ENCODE measurements at regions not wholly inside any gene's neighbourhood (a gene's known extent, or its start where the extent isn't known, plus 50 kb on each side); places are given as distances from the start of the nearest gene placed in this dataset.

- Histone ChIP-seq H3K4me3 (ENCODE audit: low read length in 2 of 2) (no peak overlapping the region), H3K36me3 (ENCODE audit: control insufficient read depth in 2 of 2, insufficient read depth in 2 of 2, low read length in 2 of 2) (no peaks in the 10 kb centered on the region), H3K4me1 (ENCODE audit: control insufficient read depth in 2 of 2, insufficient read depth in 2 of 2, low read length in 2 of 2) (no peaks in the 10 kb centered on the region), H3K9ac (ENCODE audit: low read depth in 1 of 2, low read length in 2 of 2) (no peak overlapping the region), H3K27me3 (ENCODE audit: control insufficient read depth in 2 of 2, insufficient read depth in 2 of 2, low read length in 2 of 2) (no peaks in the 10 kb centered on the region), H3K27ac (ENCODE audit: low read depth in 2 of 2, low read length in 2 of 2) (no peak overlapping the region), H3K9me3 (ENCODE audit: control insufficient read depth in 2 of 2, low read length in 2 of 2) (no peaks in the 10 kb centered on the region)
Observed at GRCh38 chr20:41782730-41783406, 164.7 kb upstream of the CHD6 start.

GRCh38 chr20:41782255-41782654, 164.1 kb upstream of the CHD6 start:
- H3K27me3 ChIP-seq (ENCODE audit: control insufficient read depth in 2 of 2, insufficient read depth in 2 of 2, low read length in 2 of 2): no peaks in the 10 kb centered on the region
- no peak overlapping the region for H3K27ac ChIP-seq (ENCODE audit: low read depth in 2 of 2, low read length in 2 of 2)
- H3K9ac ChIP-seq (ENCODE audit: low read depth in 1 of 2, low read length in 2 of 2): no peak overlapping the region

DNA sequence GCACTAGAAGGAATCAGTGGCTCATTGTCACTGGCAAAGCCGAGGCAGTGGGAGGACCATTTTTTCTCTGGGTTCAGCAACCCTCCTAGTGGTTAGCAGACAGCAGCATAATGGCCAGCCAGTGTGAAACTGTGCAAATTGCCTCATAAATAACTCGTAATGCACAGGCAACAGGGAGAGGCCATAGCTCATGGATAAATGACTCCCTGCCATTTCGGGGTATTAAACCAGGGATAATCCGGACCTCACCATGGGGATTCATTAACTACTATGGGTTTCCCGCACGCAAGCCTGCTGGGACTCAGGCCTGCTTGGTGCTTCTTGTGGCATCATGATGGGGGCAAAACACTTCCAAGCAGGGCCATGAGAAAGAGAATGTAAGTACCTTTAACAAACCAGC, 158.2 kb upstream of the CHD6 start:
- Histone ChIP-seq H3K27ac (ENCODE audit: low read depth in 2 of 2, low read length in 2 of 2) (no peak overlapping the region), H3K36me3 (ENCODE audit: control insufficient read depth in 2 of 2, insufficient read depth in 2 of 2, low read length in 2 of 2) (no peaks in the 10 kb centered on the region), H3K9me3 (ENCODE audit: control insufficient read depth in 2 of 2, low read length in 2 of 2) (no peaks in the 10 kb centered on the region), H3K4me1 (ENCODE audit: control insufficient read depth in 2 of 2, insufficient read depth in 2 of 2, low read length in 2 of 2) (no peaks in the 10 kb centered on the region), H3K4me3 (ENCODE audit: low read length in 2 of 2) (no peak overlapping the region), H3K27me3 (ENCODE audit: control insufficient read depth in 2 of 2, insufficient read depth in 2 of 2, low read length in 2 of 2) (peaks cover 0 to under 1% of the 10 kb centered on the region in 2 donors), H3K9ac (ENCODE audit: low read depth in 1 of 2, low read length in 2 of 2) (no peak overlapping the region)

More at GRCh38 chr20:41782255-41782654, 164.1 kb upstream of the CHD6 start:
- H3K4me3 ChIP-seq (ENCODE audit: low read length in 2 of 2): no peak overlapping the region
- H3K4me1 ChIP-seq (ENCODE audit: control insufficient read depth in 2 of 2, insufficient read depth in 2 of 2, low read length in 2 of 2): no peaks in the 10 kb centered on the region
- H3K36me3 ChIP-seq (ENCODE audit: control insufficient read depth in 2 of 2, insufficient read depth in 2 of 2, low read length in 2 of 2): no peaks in the 10 kb centered on the region
- no peaks in the 10 kb centered on the region for H3K9me3 ChIP-seq (ENCODE audit: control insufficient read depth in 2 of 2, low read length in 2 of 2)

- Histone ChIP-seq H3K4me3 (ENCODE audit: low read length in 2 of 2) (no peak overlapping the region), H3K36me3 (ENCODE audit: control insufficient read depth in 2 of 2, insufficient read depth in 2 of 2, low read length in 2 of 2) (no peaks in the 10 kb centered on the region), H3K27ac (ENCODE audit: low read depth in 2 of 2, low read length in 2 of 2) (no peak overlapping the region), H3K9ac (ENCODE audit: low read depth in 1 of 2, low read length in 2 of 2) (no peak overlapping the region), H3K9me3 (ENCODE audit: control insufficient read depth in 2 of 2, low read length in 2 of 2) (no peaks in the 10 kb centered on the region), H3K27me3 (ENCODE audit: control insufficient read depth in 2 of 2, insufficient read depth in 2 of 2, low read length in 2 of 2) (peaks cover 0 to 2% of the 10 kb centered on the region in 2 donors), H3K4me1 (ENCODE audit: control insufficient read depth in 2 of 2, insufficient read depth in 2 of 2, low read length in 2 of 2) (no peaks in the 10 kb centered on the region)
Observed at GRCh38 chr20:41774291-41774690, 156.1 kb upstream of the CHD6 start.

GRCh38 chr20:41770965-41771364, 152.8 kb upstream of the CHD6 start:
- H3K36me3 ChIP-seq (ENCODE audit: control insufficient read depth in 2 of 2, insufficient read depth in 2 of 2, low read length in 2 of 2): no peaks in the 10 kb centered on the region
- no peak overlapping the region for H3K27ac ChIP-seq (ENCODE audit: low read depth in 2 of 2, low read length in 2 of 2)
- H3K27me3 ChIP-seq (ENCODE audit: control insufficient read depth in 2 of 2, insufficient read depth in 2 of 2, low read length in 2 of 2): peaks cover 0 to 2% of the 10 kb centered on the region in 2 donors
- no peak overlapping the region for H3K9ac ChIP-seq (ENCODE audit: low read depth in 1 of 2, low read length in 2 of 2)
- no peak overlapping the region for H3K4me3 ChIP-seq (ENCODE audit: low read length in 2 of 2)
- H3K4me1 ChIP-seq (ENCODE audit: control insufficient read depth in 2 of 2, insufficient read depth in 2 of 2, low read length in 2 of 2): no peaks in the 10 kb centered on the region
- H3K9me3 ChIP-seq (ENCODE audit: control insufficient read depth in 2 of 2, low read length in 2 of 2): no peaks in the 10 kb centered on the region

DNA sequence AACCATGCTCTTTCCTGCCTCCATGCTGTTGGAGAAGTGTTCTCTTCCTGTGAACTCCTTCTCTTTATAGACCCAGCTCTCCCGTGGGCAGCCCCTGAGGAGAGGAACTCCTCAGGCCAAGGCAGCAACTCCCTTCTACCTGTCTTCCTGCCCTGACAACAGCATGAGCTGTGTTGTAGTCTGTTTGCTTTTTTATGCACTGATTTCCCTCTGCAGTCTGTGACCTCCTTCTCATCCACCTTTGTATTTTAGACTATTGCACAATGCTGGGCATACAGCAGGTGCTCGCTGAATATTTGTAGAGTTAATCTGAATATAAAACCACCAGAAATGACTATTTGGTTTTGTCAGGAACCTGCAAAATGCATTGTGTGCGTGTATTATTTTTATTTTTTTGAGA, 152.2 kb upstream of the CHD6 start:
- Histone ChIP-seq H3K9me3 (ENCODE audit: control insufficient read depth in 2 of 2, low read length in 2 of 2) (no peaks in the 10 kb centered on the region), H3K4me1 (ENCODE audit: control insufficient read depth in 2 of 2, insufficient read depth in 2 of 2, low read length in 2 of 2) (no peaks in the 10 kb centered on the region), H3K9ac (ENCODE audit: low read depth in 1 of 2, low read length in 2 of 2) (no peak overlapping the region), H3K36me3 (ENCODE audit: control insufficient read depth in 2 of 2, insufficient read depth in 2 of 2, low read length in 2 of 2) (no peaks in the 10 kb centered on the region), H3K27me3 (ENCODE audit: control insufficient read depth in 2 of 2, insufficient read depth in 2 of 2, low read length in 2 of 2) (peaks cover 0 to 2% of the 10 kb centered on the region in 2 donors), H3K27ac (ENCODE audit: low read depth in 2 of 2, low read length in 2 of 2) (no peak overlapping the region), H3K4me3 (ENCODE audit: low read length in 2 of 2) (no peak overlapping the region)

- Histone ChIP-seq H3K4me1 (ENCODE audit: control insufficient read depth in 2 of 2, insufficient read depth in 2 of 2, low read length in 2 of 2) (no peaks in the 10 kb centered on the region), H3K9ac (ENCODE audit: low read depth in 1 of 2, low read length in 2 of 2) (no peak overlapping the region), H3K27ac (ENCODE audit: low read depth in 2 of 2, low read length in 2 of 2) (no peak overlapping the region), H3K9me3 (ENCODE audit: control insufficient read depth in 2 of 2, low read length in 2 of 2) (no peaks in the 10 kb centered on the region), H3K27me3 (ENCODE audit: control insufficient read depth in 2 of 2, insufficient read depth in 2 of 2, low read length in 2 of 2) (peaks cover 0 to 2% of the 10 kb centered on the region in 2 donors), H3K36me3 (ENCODE audit: control insufficient read depth in 2 of 2, insufficient read depth in 2 of 2, low read length in 2 of 2) (no peaks in the 10 kb centered on the region), H3K4me3 (ENCODE audit: low read length in 2 of 2) (no peak overlapping the region)
Observed at GRCh38 chr20:41769592-41770018, 151.4 kb upstream of the CHD6 start.

- Histone ChIP-seq H3K9me3 (ENCODE audit: control insufficient read depth in 2 of 2, low read length in 2 of 2) (no peaks in the 10 kb centered on the region), H3K4me1 (ENCODE audit: control insufficient read depth in 2 of 2, insufficient read depth in 2 of 2, low read length in 2 of 2) (no peaks in the 10 kb centered on the region), H3K27ac (ENCODE audit: low read depth in 2 of 2, low read length in 2 of 2) (no peak overlapping the region), H3K9ac (ENCODE audit: low read depth in 1 of 2, low read length in 2 of 2) (no peak overlapping the region), H3K27me3 (ENCODE audit: control insufficient read depth in 2 of 2, insufficient read depth in 2 of 2, low read length in 2 of 2) (peaks cover 0 to 5% of the 10 kb centered on the region in 2 donors), H3K36me3 (ENCODE audit: control insufficient read depth in 2 of 2, insufficient read depth in 2 of 2, low read length in 2 of 2) (no peaks in the 10 kb centered on the region), H3K4me3 (ENCODE audit: low read length in 2 of 2) (no peak overlapping the region)
Observed at GRCh38 chr20:41750137-41750536, 132.0 kb upstream of the CHD6 start.

DNA sequence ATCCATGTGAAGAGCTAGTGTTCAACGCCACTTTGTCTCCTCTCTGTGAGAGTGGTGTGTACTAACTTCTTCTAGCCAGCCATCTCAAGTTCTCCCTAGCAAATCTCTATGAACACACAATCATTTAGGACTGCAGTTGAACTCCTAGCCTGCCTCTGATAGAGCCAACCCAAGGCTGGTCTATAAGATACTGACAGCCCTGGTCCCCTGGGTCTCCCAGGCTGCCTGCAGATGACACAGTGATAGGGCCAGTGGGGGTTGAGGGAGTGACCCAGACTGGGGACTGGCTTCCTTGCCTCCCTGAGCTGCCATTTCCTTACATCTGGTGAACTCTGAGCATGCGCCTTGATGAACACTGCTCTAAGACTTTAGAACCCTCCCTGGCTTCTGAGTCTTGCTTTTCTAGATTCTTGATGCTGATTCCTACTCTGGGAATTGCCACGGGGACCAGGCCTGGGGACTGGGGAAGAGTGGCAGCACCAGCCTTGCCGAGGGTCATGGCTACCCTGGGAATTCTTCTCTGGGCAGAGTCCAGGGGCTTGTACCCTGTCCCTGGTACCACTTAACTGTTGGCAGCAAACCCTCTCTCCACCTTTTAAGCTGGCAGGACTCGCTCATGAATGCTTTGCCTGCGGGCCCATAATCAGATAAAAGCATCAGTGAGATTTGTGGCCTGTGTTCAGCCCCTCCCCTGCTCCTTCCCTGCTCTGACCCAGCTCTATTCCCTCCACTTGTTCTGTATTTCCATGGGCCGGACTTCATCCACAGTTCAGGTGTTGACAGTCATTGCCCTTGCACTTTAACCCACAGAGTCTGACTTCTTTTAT, 130.8 kb upstream of the CHD6 start:
- Histone ChIP-seq H3K4me1 (ENCODE audit: control insufficient read depth in 2 of 2, insufficient read depth in 2 of 2, low read length in 2 of 2) (no peaks in the 10 kb centered on the region), H3K4me3 (ENCODE audit: low read length in 2 of 2) (no peak overlapping the region), H3K9ac (ENCODE audit: low read depth in 1 of 2, low read length in 2 of 2) (no peak overlapping the region), H3K27me3 (ENCODE audit: control insufficient read depth in 2 of 2, insufficient read depth in 2 of 2, low read length in 2 of 2) (peaks cover 0 to 5% of the 10 kb centered on the region in 2 donors), H3K9me3 (ENCODE audit: control insufficient read depth in 2 of 2, low read length in 2 of 2) (no peaks in the 10 kb centered on the region), H3K27ac (ENCODE audit: low read depth in 2 of 2, low read length in 2 of 2) (no peak overlapping the region), H3K36me3 (ENCODE audit: control insufficient read depth in 2 of 2, insufficient read depth in 2 of 2, low read length in 2 of 2) (no peaks in the 10 kb centered on the region)

DNA sequence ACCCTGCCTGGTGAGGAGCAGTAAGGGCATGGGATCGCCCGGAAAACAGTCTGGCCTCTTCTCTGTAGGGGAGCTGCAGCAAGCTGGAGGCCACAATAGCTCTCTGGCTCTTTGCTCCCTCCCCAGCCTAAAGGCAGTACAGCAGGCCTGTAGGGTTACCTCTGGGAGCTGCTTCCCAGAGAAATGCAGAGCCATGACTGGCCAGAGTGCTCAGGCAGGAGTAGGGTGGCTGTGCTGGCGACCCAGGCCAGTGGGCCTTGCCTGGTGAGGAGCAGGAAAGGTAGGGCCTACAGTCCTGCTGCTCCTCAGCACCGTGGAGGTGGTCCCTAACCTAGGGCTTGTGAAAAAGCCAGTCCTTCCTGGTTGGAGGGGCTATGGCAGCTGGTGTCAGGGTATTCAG, 129.9 kb upstream of the CHD6 start:
- Histone ChIP-seq H3K27me3 (ENCODE audit: control insufficient read depth in 2 of 2, insufficient read depth in 2 of 2, low read length in 2 of 2) (peaks cover 0 to 5% of the 10 kb centered on the region in 2 donors), H3K9ac (ENCODE audit: low read depth in 1 of 2, low read length in 2 of 2) (no peak overlapping the region), H3K27ac (ENCODE audit: low read depth in 2 of 2, low read length in 2 of 2) (no peak overlapping the region), H3K36me3 (ENCODE audit: control insufficient read depth in 2 of 2, insufficient read depth in 2 of 2, low read length in 2 of 2) (no peaks in the 10 kb centered on the region), H3K4me1 (ENCODE audit: control insufficient read depth in 2 of 2, insufficient read depth in 2 of 2, low read length in 2 of 2) (no peaks in the 10 kb centered on the region), H3K9me3 (ENCODE audit: control insufficient read depth in 2 of 2, low read length in 2 of 2) (no peaks in the 10 kb centered on the region), H3K4me3 (ENCODE audit: low read length in 2 of 2) (no peak overlapping the region)

Data from mucosa of rectum (tissue), 2 donors.